GM12878 (cell line): ENCODE measurements at regions not wholly inside any gene's neighbourhood (a gene's known extent, or its start where the extent isn't known, plus 50 kb on each side); places are given as distances from the start of the nearest gene placed in this dataset.

Experiments
- ATAC-seq: fragments of 200-7000 bp; cut with Tn5 transposase; 3 replicates; pipeline ENCODE4 v1.9.1; 2020; ENCODE audit warnings: mild to moderate bottlenecking, moderate library complexity
- BruUV-seq: library from RNA; stranded (reverse); fragments of 400-500 nt; replicated peaks from 2 replicates; lab custom pipeline; 2021; lab: Mats Ljungman, UMichigan
- CTCF ChIA-PET: fragments of 300-600 bp; sonication (Branson Sonifier 250); formaldehyde crosslinking; extraction: SDS; loops from one replicate; lab custom pipeline; 2021; ENCODE audit warnings: inconsistent platforms; lab: Yijun Ruan, JAX
- POLR2A ChIA-PET: fragments of 350-600 bp; formaldehyde crosslinking; extraction: SDS; loops from one replicate; lab custom pipeline; 2021; ENCODE audit warnings: inconsistent platforms; lab: Charles Lee
- RAD21 ChIA-PET: fragments of 300-600 bp; sonication (Branson Sonifier 250); formaldehyde crosslinking; loops from one replicate; lab custom pipeline; 2023; ENCODE audit warnings: antibody characterized with exemption; ENCODE audit not compliant: unreplicated experiment; lab: Charles Lee
- SMC1A ChIA-PET: fragments of 300-600 bp; sonication (Branson Sonifier 250); formaldehyde crosslinking; loops from one replicate; lab custom pipeline; 2023; ENCODE audit not compliant: unreplicated experiment, uncharacterized antibody; lab: Charles Lee
- DNase-seq: peaks from one replicate; pipeline ENCODE4 v3.0.0-alpha.2; 2011; ENCODE audit warnings: low read depth, low spot score
- FAIRE-seq: peaks from 3 replicates; lab custom pipeline; 2011; peaks lifted over from hg19 to GRCh38; lab: Jason Lieb, UNC
- H2AFZ ChIP-seq: 2 replicates; pipeline ENCODE4 v1.6.0; 2011; ENCODE audit warnings: low read depth, low read length, control low read depth; ENCODE audit not compliant: control insufficient read depth
- H3K27ac ChIP-seq: 2 replicates; pipeline ENCODE4 v1.5.1; 2011; ENCODE audit warnings: control low read depth; ENCODE audit not compliant: control insufficient read depth, insufficient read depth
- H3K27me3 ChIP-seq, 2 experiments: replicated peaks in 1 of 2; 2 replicates each; pipeline versions ENCODE4 v1.6.0 to v1.6.1; 2011; ENCODE audit warnings: low read length in 1 of 2; ENCODE audit not compliant: control insufficient read depth in 2 of 2, insufficient read depth in 2 of 2
- H3K36me3 ChIP-seq, 2 experiments: 2 replicates each; pipeline ENCODE4 v1.5.1; 2011; ENCODE audit warnings: low read length in 1 of 2; ENCODE audit not compliant: control insufficient read depth in 2 of 2, insufficient read depth in 2 of 2
- H3K4me1 ChIP-seq: 2 replicates; pipeline ENCODE4 v1.6.1; 2011; ENCODE audit warnings: mild to moderate bottlenecking, low read length, moderate library complexity, mixed read lengths; ENCODE audit not compliant: control insufficient read depth, insufficient read depth
- H3K4me2 ChIP-seq: 2 replicates; pipeline ENCODE4 v1.6.0; 2011; ENCODE audit warnings: control low read depth; ENCODE audit not compliant: control insufficient read depth, insufficient read depth
- H3K4me3 ChIP-seq: fragments of 200-600 bp; sonication (generic); 2 replicates; pipeline ENCODE4 v1.5.1; 2016
- H3K79me2 ChIP-seq: 2 replicates; pipeline ENCODE4 v1.6.0; 2011; ENCODE audit warnings: low read length; ENCODE audit not compliant: control insufficient read depth, insufficient read depth
- H3K9ac ChIP-seq: 2 replicates; pipeline ENCODE4 v1.8.0; 2011; ENCODE audit warnings: low read length, control low read depth, mixed read lengths; ENCODE audit not compliant: control insufficient read depth, insufficient read depth
- H3K9me3 ChIP-seq: replicated peaks from 3 replicates; pipeline ENCODE4 v1.5.1; 2011; ENCODE audit warnings: mild to moderate bottlenecking, low read length; ENCODE audit not compliant: control insufficient read depth, insufficient read depth
- H4K20me1 ChIP-seq: 2 replicates; pipeline ENCODE4 v1.6.0; 2011; ENCODE audit not compliant: control insufficient read depth, insufficient read depth
- CBFB ChIP-seq: IDR thresholded peaks from 2 replicates; pipeline ENCODE4 v1.6.1; 2016; ENCODE audit warnings: antibody characterized with exemption, low read depth
- EP300 ChIP-seq, 2 experiments: fragments of 150-350 bp in 1 of 2; IDR thresholded peaks; 2 replicates each; pipeline ENCODE4 v1.6.1; 2011 to 2012; ENCODE audit warnings: low read depth in 2 of 2, low read length in 2 of 2, borderline replicate concordance in 1 of 2, improper control_type of control experiment in 1 of 2, inconsistent platforms in 1 of 2; ENCODE audit not compliant: control insufficient read depth in 1 of 2
- FOXK2 ChIP-seq: fragments of 450-650 bp; IDR thresholded peaks from 2 replicates; pipeline ENCODE4 v1.6.1; 2017; ENCODE audit warnings: mild to moderate bottlenecking, moderate library complexity
- IKZF1 ChIP-seq: fragments of 450-650 bp; conservative IDR thresholded peaks from 2 replicates; pipeline ENCODE4 v1.6.1; 2017; ENCODE audit warnings: antibody characterized with exemption, mild to moderate bottlenecking
- MEF2A ChIP-seq: IDR thresholded peaks from 2 replicates; pipeline ENCODE4 v1.6.1; 2011; ENCODE audit warnings: low read depth, mild to moderate bottlenecking, low read length, moderate library complexity; ENCODE audit not compliant: insufficient read depth
- MYC ChIP-seq: IDR thresholded peaks from 2 replicates; pipeline ENCODE4 v1.6.1; 2011; ENCODE audit warnings: mild to moderate bottlenecking, low read length, moderate library complexity, inconsistent platforms; ENCODE audit not compliant: insufficient read depth, insufficient replicate concordance, insufficient read length, severe bottlenecking
- NFYB ChIP-seq: IDR thresholded peaks from 2 replicates; pipeline ENCODE4 v1.6.1; 2011; ENCODE audit warnings: low read depth, mild to moderate bottlenecking, low read length, improper control_type of control experiment, moderate library complexity; ENCODE audit not compliant: insufficient read depth
- PML ChIP-seq: IDR thresholded peaks from 2 replicates; pipeline ENCODE4 v1.6.1; 2012; ENCODE audit warnings: low read length, inconsistent platforms
- RCOR1 ChIP-seq: conservative IDR thresholded peaks from 2 replicates; pipeline ENCODE4 v1.6.1; 2012; ENCODE audit warnings: low read depth, low read length, improper control_type of control experiment
- RFX5 ChIP-seq: IDR thresholded peaks from 2 replicates; pipeline ENCODE4 v1.6.1; 2011; ENCODE audit warnings: low read depth, low read length, improper control_type of control experiment
- SREBF2 ChIP-seq: IDR thresholded peaks from 2 replicates; pipeline ENCODE4 v1.6.1; 2012; ENCODE audit warnings: mild to moderate bottlenecking, low read length
- SUZ12 ChIP-seq: fragments of 200-600 bp; sonication (generic); IDR thresholded peaks from one replicate; pipeline ENCODE4 v1.6.1; 2018; ENCODE audit warnings: antibody characterized with exemption, mild to moderate bottlenecking; ENCODE audit not compliant: unreplicated experiment
- TCF3 ChIP-seq: IDR thresholded peaks from 2 replicates; pipeline ENCODE4 v1.6.1; 2012; ENCODE audit warnings: low read depth, mild to moderate bottlenecking, low read length, borderline replicate concordance; ENCODE audit not compliant: insufficient read depth
- ZNF274 ChIP-seq: IDR thresholded peaks from one replicate; pipeline ENCODE4 v1.8.0; 2011; ENCODE audit not compliant: insufficient read length, insufficient read depth
- whole genome bisulfite sequencing: methylation state at CpG from one replicate; pipeline ENCODE4 v1.1.6; 2016; ENCODE audit warnings: low lambda C conversion rate; ENCODE audit not compliant: insufficient replicate concordance, insufficient coverage; ENCODE audit errors: missing lambda C conversion rate; 5-methylcytosine and 5-hydroxymethylcytosine counted together
- in situ Hi-C: fragments of 300-500 bp; cut with MboI; formaldehyde crosslinking; loops from 9 replicates; pipeline ENCODE4 v1.14.3; 2018; ENCODE audit warnings: mixed read lengths
- intact Hi-C: fragments of 100-400 bp; cut with micrococcal nuclease; formaldehyde crosslinking; loops from one replicate; pipeline ENCODE4 v1.14.2; 2022; ENCODE audit not compliant: unreplicated experiment
- TF ChIP-seq, protein P1 (sequence below): fragments of 450-650 bp; IDR thresholded peaks from 2 replicates; pipeline ENCODE4 v1.6.1; 2017; ENCODE audit warnings: mild to moderate bottlenecking
- TF ChIP-seq, protein P2 (sequence below): fragments of 450-650 bp; conservative IDR thresholded peaks from 2 replicates; pipeline ENCODE4 v1.6.1; 2017; ENCODE audit warnings: mild to moderate bottlenecking, moderate library complexity

DNA sequence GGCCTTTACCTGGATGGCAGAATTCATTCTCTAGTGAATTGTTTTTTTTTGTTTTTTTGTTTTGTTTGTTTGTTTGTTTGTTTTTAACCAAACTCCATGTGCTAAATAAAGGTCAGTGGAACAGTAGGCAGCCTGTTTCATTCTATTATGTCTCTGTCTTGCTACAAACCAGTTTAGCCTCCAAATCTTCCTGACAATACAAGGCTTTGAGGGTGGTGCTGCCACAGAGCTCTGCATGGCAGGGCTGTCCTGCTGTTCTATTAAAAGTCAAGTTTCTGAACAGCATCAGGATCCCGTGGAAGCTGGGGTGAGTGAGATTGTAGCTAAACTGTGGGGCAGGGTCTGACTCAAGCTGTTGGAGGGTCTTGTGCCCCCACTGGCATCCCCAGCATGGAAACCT, 144.1 kb upstream of the MAST4 start (continued):
- TF ChIP-seq, protein P1, sequence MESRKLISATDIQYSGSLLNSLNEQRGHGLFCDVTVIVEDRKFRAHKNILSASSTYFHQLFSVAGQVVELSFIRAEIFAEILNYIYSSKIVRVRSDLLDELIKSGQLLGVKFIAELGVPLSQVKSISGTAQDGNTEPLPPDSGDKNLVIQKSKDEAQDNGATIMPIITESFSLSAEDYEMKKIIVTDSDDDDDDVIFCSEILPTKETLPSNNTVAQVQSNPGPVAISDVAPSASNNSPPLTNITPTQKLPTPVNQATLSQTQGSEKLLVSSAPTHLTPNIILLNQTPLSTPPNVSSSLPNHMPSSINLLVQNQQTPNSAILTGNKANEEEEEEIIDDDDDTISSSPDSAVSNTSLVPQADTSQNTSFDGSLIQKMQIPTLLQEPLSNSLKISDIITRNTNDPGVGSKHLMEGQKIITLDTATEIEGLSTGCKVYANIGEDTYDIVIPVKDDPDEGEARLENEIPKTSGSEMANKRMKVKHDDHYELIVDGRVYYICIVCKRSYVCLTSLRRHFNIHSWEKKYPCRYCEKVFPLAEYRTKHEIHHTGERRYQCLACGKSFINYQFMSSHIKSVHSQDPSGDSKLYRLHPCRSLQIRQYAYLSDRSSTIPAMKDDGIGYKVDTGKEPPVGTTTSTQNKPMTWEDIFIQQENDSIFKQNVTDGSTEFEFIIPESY, result no peak
- no peak for TF ChIP-seq MEF2A
- no peak for TF ChIP-seq ZNF274
- no peak for TF ChIP-seq PML
- no peak for TF ChIP-seq EP300 (IDR thresholded peaks at IDR 0.05; ENCODE audit: borderline replicate concordance in 1 of 2, control insufficient read depth in 1 of 2, low read depth in 2 of 2, low read length in 2 of 2)
- no peak for TF ChIP-seq RCOR1
- TF ChIP-seq, protein P2, sequence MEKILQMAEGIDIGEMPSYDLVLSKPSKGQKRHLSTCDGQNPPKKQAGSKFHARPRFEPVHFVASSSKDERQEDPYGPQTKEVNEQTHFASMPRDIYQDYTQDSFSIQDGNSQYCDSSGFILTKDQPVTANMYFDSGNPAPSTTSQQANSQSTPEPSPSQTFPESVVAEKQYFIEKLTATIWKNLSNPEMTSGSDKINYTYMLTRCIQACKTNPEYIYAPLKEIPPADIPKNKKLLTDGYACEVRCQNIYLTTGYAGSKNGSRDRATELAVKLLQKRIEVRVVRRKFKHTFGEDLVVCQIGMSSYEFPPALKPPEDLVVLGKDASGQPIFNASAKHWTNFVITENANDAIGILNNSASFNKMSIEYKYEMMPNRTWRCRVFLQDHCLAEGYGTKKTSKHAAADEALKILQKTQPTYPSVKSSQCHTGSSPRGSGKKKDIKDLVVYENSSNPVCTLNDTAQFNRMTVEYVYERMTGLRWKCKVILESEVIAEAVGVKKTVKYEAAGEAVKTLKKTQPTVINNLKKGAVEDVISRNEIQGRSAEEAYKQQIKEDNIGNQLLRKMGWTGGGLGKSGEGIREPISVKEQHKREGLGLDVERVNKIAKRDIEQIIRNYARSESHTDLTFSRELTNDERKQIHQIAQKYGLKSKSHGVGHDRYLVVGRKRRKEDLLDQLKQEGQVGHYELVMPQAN, result no peak
- TF ChIP-seq RFX5, result no peak

DNA sequence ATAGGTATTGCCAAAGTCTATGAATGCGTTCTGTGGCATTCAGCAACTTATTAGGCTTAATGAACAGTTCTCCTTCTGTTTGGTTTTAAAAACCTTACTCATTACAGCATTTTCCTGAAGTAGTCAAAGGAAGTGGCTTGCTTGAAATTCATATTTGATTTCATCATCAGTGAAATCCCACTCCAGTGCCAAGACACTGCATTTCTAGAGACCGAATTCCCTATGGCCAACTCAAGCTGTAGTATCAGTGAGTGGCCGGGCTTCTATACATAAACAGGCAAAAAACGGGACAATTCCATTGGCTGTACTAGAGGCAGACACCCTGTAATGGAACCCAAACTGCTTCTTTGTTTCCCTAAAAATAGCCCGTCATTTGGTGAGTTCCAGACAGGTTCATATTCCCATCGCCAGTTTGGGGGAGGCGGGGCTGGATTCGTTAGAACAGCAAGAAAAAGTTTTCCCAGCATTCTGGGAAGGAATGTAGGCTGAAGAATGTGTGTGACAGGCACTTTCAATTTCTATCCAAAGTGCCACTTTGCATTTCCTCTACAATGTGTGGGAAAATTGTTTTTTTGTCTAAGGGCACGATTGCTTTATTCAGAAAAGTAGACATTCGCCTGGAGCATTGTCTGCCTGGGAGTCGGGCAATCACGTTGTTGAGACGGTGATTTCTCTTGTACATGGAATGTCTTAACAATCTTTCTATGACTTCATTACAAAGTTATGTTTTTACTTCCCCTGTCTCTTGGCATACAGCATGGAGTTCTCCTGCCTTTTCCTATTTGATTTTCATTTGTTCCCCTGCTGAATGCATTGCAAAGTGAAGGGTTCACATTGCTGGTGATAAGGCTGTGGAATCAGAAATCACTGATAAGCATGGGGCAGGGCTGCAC, 141.8 kb upstream of the MAST4 start:
- no peak overlapping the region for H3K4me3 ChIP-seq
- 46% methylated on average over 13 of the region's 13 CpGs for WGBS
- ChIA-PET CTCF (no interaction called here), SMC1A (no interaction called here), POLR2A (no interaction called here), RAD21 (no interaction called here)
- no peaks in the 10 kb centered on the region for H3K79me2 ChIP-seq
- H3K27me3 ChIP-seq, result no peaks in the 10 kb centered on the region
- DNase-seq (no peak), FAIRE-seq (no peak), ATAC-seq (no peak)
- H3K4me1 ChIP-seq, result no peaks in the 10 kb centered on the region
- TF ChIP-seq MEF2A (no peak), NFYB (no peak), CBFB (no peak), SUZ12 (no peak), SREBF2 (no peak), MYC (no peak), TCF3 (no peak), FOXK2 (no peak), IKZF1 (no peak)
- no peak overlapping the region for H3K4me2 ChIP-seq
- no peaks in the 10 kb centered on the region for H4K20me1 ChIP-seq
- H3K27ac ChIP-seq, result no peak overlapping the region
- H2AFZ ChIP-seq, result no peak overlapping the region
- intact Hi-C loops, result no loop called here
- no peaks in the 10 kb centered on the region for H3K36me3 ChIP-seq
- no peaks in the 10 kb centered on the region for H3K9me3 ChIP-seq
- H3K9ac ChIP-seq, result no peak overlapping the region
- in situ Hi-C loops, result no loop called here
- no TSS peak for BruUV-seq
